Fibroblast of skin of left biceps (primary cell): ENCODE measurements at regions not wholly inside any gene's neighbourhood (a gene's known extent, or its start where the extent isn't known, plus 50 kb on each side); places are given as distances from the start of the nearest gene placed in this dataset.
A peak's percentile ranks its signal among the peaks of the same experiment; 100 is the strongest.

Source experiments
- DNase-seq, 2 experiments: peaks; one replicate each; pipeline ENCODE4 v3.0.0-alpha.2; 2013; ENCODE audit warnings: low read depth in 2 of 2

DNA sequence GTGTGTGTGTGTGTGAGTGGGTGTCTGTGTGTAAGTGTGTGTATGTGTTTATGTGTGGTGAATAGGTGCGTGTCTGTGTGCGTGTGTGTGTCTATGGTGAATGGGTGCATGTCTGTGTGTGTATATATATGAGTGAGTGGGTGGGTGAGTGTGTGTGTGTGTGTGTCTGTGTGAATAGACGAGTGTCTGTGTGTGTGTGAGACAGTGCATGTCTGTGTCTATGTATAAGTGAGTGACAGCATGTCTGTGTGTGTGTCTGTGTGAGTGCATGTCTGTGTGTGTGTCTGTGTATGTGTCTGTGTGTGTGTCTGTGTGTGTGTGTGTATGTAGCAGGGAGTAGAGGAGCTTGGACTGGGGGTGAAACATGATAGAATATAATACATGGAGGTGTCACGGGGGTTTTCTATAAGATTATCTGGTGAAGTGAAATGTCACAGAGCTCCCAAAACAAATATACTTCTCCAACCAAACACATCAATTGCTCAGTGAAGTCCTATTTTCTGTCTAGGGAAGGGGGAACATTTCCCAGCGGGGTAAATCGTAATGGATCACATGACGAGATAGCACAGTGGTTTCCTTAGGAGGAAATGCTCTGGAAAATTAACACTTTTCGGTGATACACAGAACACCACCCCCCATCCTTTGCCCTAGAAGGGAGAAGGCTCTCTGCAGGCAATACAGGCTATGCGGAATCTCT, 723.3 kb upstream of the CELF2 start:
- DNase-seq, result no peak

GRCh38 chr10:10294881-10295529, 722.7 kb upstream of the CELF2 start:
- DNase-seq, result no peak

DNA sequence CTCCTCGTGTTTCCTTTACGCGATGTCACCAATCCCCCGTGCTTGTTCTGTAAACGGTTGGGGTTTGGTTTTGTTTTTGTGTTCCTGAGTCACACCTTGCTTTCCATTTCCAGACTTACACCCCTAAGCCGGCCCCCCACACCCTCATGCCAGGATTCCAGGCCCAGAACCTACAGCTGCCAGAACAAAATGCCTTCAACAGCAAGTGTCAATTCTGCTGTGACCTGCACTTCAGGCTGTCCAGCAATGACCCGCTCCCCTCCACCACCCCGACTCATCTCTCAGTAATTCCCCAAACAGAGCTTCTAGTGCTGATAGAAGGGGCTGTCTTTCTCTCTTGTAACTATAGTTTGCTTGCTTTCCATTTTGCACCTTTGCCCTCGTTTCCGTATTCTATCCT, 722.1 kb upstream of the CELF2 start:
- no peak for DNase-seq

DNA sequence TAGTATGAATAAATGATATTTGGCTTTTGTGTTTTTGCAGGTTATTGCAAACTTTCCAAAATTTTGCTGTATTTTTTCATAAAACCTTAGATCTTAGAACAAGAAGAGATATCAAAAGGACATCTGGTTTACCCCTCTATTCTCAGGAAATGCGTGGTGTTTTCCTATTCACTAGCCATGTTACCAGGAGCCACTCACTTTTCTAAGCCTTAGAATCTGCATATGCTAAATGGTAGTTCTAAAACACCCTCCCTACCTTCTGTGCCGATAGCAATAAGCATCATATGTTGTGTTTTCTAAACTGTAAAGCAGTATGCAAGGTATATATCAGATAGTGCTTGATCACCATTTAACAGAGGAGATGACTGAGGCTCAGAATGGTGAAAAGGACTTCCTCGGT, 715.0 kb upstream of the CELF2 start:
- no peak for DNase-seq

DNA sequence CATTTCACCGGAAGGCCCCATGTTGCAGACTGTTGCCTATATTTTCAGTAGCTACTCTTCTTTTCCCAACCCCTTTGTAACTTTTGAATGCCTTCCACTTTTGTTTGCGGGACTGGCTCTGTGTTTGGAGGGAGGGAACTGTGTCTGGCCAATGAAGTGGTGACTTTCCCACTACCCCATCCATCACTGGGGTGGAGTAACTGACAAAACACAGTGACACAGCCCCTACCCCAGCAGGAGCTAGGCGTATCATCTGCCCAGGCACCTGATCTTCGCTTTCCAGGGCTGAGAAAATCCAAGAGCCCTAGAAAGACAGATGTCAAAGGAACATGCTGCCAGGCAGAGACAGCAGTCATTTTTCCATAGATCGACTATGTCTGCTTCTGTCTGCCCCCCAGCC, 710.6 kb upstream of the CELF2 start:
- DNase-seq, result no peak

- no peak for DNase-seq
Observed at GRCh38 chr10:10307551-10307950, 710.1 kb upstream of the CELF2 start.

GRCh38 chr10:10310498-10310897, 707.2 kb upstream of the CELF2 start:
- DNase-seq, result no peak

- no peak for DNase-seq
Observed at GRCh38 chr10:10311966-10312365, 705.7 kb upstream of the CELF2 start.

DNA sequence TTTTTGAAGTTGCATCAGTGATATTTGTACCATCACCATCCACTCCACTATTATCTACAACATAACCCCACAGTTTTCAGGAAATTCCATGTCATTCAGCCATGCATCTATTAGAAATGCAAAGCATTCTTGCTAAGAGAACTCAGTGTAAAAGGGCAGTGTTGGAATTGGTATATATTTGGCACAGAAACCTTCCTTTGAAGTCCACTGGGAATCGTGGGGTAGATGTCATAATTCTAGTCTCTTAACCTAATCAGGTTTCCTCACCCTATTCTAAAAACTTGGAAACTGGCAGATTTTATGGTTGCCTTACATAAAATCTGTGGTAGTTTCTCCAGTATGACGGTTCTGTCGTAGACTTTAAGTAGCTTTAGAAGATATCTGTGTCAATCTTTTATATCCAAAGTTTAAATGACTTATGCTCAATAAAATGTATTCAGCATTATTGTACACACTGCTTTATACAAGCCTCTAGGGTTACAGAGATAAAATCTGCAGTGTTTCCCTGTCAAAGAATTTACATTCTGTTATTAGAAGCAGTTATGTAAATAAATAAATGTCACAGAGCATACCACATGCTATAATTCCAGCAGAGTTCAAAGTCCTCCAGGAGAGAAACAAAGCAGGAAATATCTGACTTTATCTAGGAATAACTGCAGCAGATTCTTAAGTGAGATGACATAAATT, 704.4 kb upstream of the CELF2 start:
- peak in 1 of 2 experiments; percentile 26 for DNase-seq

DNA sequence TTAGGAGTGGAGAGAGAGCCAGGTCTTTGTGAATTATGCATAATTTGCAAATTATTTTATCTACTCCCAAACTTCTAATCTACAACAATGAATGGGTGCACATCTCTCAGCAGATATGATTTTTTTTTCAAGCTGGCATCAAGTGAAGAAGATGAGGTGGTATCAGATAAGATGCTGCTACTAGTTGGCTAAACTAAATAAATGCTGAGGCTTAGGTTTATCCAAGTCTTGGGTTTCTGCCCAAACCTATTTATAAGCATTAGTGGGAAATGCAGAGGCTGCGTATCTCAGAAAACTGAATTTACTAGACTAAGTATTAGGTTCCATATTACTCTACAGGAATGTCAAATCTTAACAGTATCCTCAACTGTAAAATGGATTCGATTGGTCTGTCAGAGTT, 703.0 kb upstream of the CELF2 start:
- no peak for DNase-seq

DNA sequence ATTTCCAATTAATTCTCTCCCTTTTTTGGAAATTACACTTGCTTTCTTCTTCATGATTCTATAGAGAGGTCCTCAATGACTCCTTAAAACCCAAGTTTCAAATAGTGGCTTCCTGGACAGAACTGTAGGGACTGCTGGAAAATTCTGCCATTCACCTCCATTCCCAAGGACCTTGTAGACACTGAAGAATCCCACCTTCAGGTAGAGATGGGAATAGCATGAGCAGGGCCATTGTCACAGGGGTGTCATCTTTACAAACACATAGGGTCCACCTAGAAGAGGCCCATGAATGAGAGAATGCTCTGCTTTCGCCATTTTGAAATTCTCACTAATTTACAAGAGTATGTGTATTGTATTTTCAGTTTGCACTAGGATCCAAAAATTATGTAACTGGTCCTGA, 701.7 kb upstream of the CELF2 start:
- DNase-seq, result no peak

GRCh38 chr10:10317151-10317550, 700.5 kb upstream of the CELF2 start:
- DNase-seq, result no peak

- no peak for DNase-seq
Observed at GRCh38 chr10:10318856-10319255, 698.8 kb upstream of the CELF2 start.

DNA sequence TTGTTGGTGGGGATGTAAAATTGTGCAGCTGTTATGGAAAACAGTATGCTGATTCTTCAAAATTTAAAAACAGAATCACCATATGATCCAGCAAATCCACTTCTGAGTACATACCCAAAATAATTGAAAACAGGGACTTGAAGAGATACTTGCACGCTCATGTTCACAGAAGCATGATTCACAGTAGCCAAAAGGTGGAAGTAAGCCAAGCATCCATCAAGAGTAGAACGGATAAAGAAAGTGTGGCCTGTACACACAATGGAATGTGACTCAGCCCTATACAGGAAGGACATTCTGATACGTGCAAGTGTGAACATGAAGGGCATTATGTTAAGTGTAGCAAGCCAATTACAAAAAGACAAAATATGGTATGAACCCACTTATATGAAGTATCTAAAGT, 696.7 kb upstream of the CELF2 start:
- peak; percentile 93 to 94 for DNase-seq

DNA sequence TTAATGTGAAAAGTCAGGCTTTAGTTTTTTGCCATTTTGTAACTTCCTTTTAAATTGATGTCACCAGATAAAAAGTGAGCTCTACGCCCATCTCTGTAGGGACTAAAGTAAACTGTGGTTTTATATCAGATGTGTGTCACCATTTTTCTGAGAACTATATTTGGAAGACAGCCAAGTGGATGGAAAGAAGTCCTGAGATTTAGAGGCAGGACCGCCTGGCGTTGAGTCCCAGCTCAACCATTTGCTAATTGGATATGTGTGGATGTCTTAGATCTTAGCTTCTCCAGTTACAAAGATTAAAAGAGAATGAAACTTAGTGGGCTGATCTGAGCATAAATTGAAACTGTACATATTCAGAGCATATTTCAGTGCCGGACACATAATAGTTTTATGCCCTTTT, 691.6 kb upstream of the CELF2 start:
- no peak for DNase-seq

GRCh38 chr10:10327934-10328333, 689.7 kb upstream of the CELF2 start:
- DNase-seq, result peak in 1 of 2 experiments; percentile 40

DNA sequence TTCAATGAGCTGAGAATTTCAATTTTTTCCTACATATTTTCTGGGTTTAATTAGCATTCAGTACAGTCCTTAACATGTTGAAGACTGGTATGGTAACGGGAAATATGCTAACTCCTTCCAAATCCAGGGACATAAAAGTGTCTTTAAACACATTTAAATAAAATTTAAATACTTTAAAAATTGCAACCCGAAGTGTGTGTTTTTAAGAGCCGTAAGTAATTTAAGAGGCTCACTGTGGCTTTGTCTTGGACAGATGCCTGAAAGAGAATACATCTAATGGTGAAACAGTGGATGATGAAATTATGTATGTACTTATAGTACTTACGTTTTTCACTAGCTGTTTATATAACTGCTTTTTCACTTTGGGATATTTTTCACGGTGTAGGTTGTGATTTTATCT, 687.3 kb upstream of the CELF2 start:
- peak; percentile 70 to 77 for DNase-seq

GRCh38 chr10:10332786-10333185, 684.9 kb upstream of the CELF2 start:
- no peak for DNase-seq

- no peak for DNase-seq
Observed at GRCh38 chr10:10333622-10334021, 684.0 kb upstream of the CELF2 start.

- DNase-seq, result no peak
Observed at GRCh38 chr10:10338339-10338738, 679.3 kb upstream of the CELF2 start.

- DNase-seq, result peak in 1 of 2 experiments; percentile 5
Observed at GRCh38 chr10:10346390-10347150, 671.1 kb upstream of the CELF2 start.

- DNase-seq, result no peak
Observed at GRCh38 chr10:10350050-10350449, 667.6 kb upstream of the CELF2 start.
